Brain microvascular endothelial cell (primary cell): ENCODE measurements at regions not wholly inside any gene's neighbourhood (a gene's known extent, or its start where the extent isn't known, plus 50 kb on each side); places are given as distances from the start of the nearest gene placed in this dataset.
A peak's percentile ranks its signal among the peaks of the same experiment; 100 is the strongest.

Experiments used
- DNase-seq: peaks from one replicate; pipeline ENCODE4 v3.0.0-alpha.2; 2020
- H3K27ac ChIP-seq: fragments of 250-450 bp; sonication (Bioruptor Pico); 2 replicates; pipeline ENCODE4 v1.5.1; 2020; ENCODE audit warnings: mild to moderate bottlenecking, moderate library complexity
- H3K27me3 ChIP-seq: fragments of 250-450 bp; sonication (Bioruptor Pico); replicated peaks from 2 replicates; pipeline ENCODE4 v1.5.1; 2020; ENCODE audit warnings: mild to moderate bottlenecking
- H3K36me3 ChIP-seq: fragments of 250-450 bp; sonication (Bioruptor Pico); replicated peaks from 2 replicates; pipeline ENCODE4 v1.5.1; 2020; ENCODE audit warnings: mild to moderate bottlenecking
- H3K4me3 ChIP-seq: 2 replicates; pipeline ENCODE4 v1.5.1; 2011; ENCODE audit warnings: low read depth, mild to moderate bottlenecking, control low read depth, low read length, moderate library complexity
- in situ Hi-C: cut with HindIII; loops from 2 replicates; pipeline ENCODE4 v1.10.0; 2017; ENCODE audit warnings: low sequenced_read_pairs, low pct_ligation_motif_present
- TF ChIP-seq, protein P1 (sequence below): IDR thresholded peaks from 2 replicates; pipeline ENCODE4 v1.5.1; 2011; ENCODE audit warnings: low read depth, mild to moderate bottlenecking, moderate library complexity, low read length, control low read depth, inconsistent platforms; ENCODE audit errors: missing control alignments

DNA sequence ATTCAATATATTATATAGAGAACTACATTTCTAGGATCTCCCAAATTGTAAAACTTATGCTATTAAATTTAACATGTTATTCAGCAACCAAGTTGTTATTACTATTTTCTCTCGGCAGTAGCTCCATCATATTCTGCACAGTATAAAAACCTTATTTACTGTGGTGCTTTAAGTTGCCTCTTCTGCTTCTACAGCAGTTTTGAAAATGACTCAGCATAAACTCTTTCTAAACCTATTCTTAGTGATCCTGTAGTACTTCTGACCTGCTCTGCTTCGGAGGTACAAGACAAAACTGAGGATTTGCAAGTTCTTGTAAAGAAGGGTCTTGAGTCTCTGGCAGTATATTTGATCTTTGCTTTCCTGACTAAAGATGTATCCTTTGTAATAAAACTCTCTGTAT lies 567.2 kb downstream of the TMX3 start:
- no peaks in the 10 kb centered on the region for H3K36me3 ChIP-seq
- TF ChIP-seq, protein P1, sequence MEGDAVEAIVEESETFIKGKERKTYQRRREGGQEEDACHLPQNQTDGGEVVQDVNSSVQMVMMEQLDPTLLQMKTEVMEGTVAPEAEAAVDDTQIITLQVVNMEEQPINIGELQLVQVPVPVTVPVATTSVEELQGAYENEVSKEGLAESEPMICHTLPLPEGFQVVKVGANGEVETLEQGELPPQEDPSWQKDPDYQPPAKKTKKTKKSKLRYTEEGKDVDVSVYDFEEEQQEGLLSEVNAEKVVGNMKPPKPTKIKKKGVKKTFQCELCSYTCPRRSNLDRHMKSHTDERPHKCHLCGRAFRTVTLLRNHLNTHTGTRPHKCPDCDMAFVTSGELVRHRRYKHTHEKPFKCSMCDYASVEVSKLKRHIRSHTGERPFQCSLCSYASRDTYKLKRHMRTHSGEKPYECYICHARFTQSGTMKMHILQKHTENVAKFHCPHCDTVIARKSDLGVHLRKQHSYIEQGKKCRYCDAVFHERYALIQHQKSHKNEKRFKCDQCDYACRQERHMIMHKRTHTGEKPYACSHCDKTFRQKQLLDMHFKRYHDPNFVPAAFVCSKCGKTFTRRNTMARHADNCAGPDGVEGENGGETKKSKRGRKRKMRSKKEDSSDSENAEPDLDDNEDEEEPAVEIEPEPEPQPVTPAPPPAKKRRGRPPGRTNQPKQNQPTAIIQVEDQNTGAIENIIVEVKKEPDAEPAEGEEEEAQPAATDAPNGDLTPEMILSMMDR, result no peak
- H3K4me3 ChIP-seq, result no peak overlapping the region
- no peak for DNase-seq
- H3K27ac ChIP-seq, result no peak overlapping the region
- no peaks in the 10 kb centered on the region for H3K27me3 ChIP-seq
- in situ Hi-C loops, result no loop called here

DNA sequence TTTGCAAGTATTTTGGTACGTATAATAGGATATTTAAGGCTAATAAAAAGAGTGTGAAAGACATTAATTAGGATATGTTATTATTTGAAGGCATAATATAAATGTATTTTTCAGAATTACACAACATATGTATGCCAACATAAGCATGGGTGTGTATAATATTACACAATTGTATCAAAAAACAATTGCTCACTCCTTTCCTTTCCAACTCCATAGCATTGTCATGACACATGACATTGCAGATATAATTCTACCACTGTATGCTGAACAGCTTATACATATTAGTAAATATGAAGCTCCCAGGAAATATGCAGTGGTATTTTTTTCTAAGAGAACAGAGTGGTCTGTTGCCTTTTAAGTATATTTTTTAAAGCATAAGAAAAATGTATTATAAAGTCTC lies 593.1 kb downstream of the TMX3 start:
- no peak for DNase-seq
- TF ChIP-seq, protein P1, result no peak
- Histone ChIP-seq H3K36me3 (no peaks in the 10 kb centered on the region), H3K27me3 (no peaks in the 10 kb centered on the region), H3K4me3 (no peak overlapping the region), H3K27ac (no peak overlapping the region)
- in situ Hi-C loops, result no loop called here

DNA sequence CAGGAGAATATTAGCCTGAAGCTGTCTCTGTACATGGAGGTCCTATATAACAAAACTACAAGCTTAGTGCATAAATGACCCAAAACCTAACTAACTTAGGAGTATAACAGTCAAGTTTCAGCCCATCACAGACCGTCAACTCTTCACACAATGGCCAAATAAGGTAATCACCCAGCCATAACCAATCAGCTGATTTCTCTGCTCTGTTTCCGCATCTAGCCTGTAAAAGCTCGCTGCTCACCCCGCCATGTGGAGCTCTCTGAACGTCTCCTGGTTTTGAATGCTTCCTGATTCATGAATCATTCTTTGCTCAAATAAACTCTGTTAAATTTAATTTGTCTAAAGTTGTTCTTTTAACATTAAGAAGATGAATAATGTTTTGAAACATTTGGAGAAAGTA lies 593.6 kb downstream of the TMX3 start:
- Histone ChIP-seq H3K36me3 (no peaks in the 10 kb centered on the region), H3K4me3 (no peak overlapping the region), H3K27me3 (no peaks in the 10 kb centered on the region), H3K27ac (no peak overlapping the region)
- TF ChIP-seq, protein P1, result no peak
- in situ Hi-C loops, result no loop called here
- DNase-seq, result no peak

DNA sequence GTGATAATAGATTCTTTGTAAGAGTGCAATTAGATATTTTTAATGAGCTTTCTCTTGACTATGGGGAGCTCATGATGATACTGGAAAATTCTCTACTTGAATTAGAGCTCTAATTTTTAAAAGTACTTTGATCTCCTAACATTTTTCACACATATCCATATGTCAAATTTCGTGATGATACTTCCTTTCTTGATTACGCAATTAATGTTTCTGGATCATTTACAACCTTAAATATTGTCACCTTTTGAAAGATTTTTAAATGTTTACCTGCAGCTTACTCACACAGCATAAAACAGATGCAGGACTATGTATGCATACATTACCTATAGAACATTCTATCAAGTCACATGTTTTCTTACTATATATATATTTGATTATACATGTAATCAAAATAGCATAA lies 598.5 kb upstream of the DSEL start:
- no peak overlapping the region for H3K27ac ChIP-seq
- H3K27me3 ChIP-seq, result no peaks in the 10 kb centered on the region
- in situ Hi-C loops, result no loop called here
- TF ChIP-seq, protein P1, result no peak
- H3K4me3 ChIP-seq, result no peak overlapping the region
- H3K36me3 ChIP-seq, result no peaks in the 10 kb centered on the region
- DNase-seq, result no peak

DNA sequence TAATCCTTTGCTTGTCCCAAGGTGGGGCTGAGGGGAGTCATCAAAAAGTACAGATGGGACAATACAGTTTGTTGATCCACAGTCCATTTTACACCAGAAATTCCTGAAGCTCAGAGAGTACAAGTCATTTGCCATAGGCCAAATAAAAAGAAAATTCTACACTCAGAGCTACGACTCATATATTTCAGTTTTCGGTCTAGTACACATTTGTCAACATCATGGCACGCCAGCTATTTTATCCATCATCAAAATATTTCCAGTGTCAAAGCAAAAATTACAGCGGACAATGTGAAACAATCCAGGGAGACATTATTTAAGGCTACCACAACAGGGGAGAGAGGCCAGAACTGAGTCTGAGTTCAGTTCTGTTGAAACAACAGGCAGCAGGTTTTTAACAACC lies 587.5 kb upstream of the DSEL start:
- no peak overlapping the region for H3K27ac ChIP-seq

DNA sequence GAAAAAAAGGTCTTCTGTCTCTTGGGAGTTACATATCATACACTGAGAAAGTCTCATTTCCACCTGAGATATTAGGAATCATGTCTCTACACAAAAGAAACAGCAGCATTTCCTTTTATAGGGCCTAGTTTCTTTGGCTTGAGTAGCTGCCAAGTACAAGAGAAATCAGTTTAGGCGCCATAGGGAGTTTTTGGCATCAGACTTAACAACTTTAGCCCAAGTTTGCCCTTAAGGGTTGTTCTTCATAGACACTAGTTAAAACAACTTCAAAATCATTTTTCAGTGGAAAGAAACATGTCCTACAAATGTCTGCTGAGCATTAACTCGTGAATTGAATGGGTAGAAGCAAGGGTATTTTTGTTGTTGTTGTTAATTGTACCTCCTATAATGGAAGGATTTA lies 587.0 kb upstream of the DSEL start:
- in situ Hi-C loops, result no loop called here
- no peaks in the 10 kb centered on the region for H3K36me3 ChIP-seq

More for the DNA sequence above, 587.5 kb upstream of the DSEL start:
- TF ChIP-seq, protein P1, result no peak
- Histone ChIP-seq H3K36me3 (no peaks in the 10 kb centered on the region), H3K27me3 (no peaks in the 10 kb centered on the region), H3K4me3 (no peak overlapping the region)
- peak; percentile 12 for DNase-seq
- in situ Hi-C loops, result no loop called here

More for the DNA sequence above, 587.0 kb upstream of the DSEL start:
- no peaks in the 10 kb centered on the region for H3K27me3 ChIP-seq
- no peak overlapping the region for H3K27ac ChIP-seq
- TF ChIP-seq, protein P1, result no peak
- no peak overlapping the region for H3K4me3 ChIP-seq
- DNase-seq, result no peak
